GM21526 (cell line): ENCODE measurements at regions not wholly inside any gene's neighbourhood (a gene's known extent, or its start where the extent isn't known, plus 50 kb on each side); places are given as distances from the start of the nearest gene placed in this dataset.
"Not testable (repeated sequence)": the region's sequence is repeated elsewhere in the genome, so short reads cannot be mapped to it uniquely, and the experiment has no call there.

Experiments used
- ATAC-seq: cut with Tn5 transposase; IDR thresholded peaks from one replicate; pipeline ENCODE4 v1.9.1; 2021; ENCODE audit warnings: moderate library complexity; ENCODE audit not compliant: unreplicated experiment, low FRiP score

DNA sequence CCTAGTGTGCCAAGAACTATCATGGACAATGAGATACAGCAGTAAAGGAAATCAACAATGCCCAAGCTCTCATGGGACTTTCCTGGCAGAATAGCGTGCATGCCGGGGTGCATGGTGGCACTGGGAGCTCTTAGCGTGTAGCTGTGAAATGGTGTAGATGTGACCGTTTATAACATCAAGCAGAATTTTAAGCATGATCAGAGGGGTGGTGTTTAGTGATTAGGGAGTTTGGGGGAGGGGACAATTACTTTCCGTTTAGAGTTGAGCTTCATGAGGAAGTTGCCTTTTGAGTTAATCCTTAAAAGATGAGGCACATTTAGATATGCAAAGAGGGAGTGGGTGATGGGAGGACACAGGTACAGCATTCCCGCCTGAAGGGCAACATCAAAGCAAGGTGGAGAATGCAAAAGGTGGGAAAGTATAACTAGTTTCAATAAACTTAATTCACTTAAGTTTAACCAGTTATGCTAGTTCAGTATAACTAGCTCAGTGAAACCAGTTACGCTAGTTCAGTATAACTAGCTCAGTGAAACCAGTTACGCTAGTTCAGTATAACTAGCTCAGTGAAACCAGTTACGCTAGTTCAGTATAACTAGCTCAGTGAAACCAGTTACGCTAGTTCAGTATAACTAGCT, 661.6 kb downstream of the QKI start:
- ATAC-seq: no peak

DNA sequence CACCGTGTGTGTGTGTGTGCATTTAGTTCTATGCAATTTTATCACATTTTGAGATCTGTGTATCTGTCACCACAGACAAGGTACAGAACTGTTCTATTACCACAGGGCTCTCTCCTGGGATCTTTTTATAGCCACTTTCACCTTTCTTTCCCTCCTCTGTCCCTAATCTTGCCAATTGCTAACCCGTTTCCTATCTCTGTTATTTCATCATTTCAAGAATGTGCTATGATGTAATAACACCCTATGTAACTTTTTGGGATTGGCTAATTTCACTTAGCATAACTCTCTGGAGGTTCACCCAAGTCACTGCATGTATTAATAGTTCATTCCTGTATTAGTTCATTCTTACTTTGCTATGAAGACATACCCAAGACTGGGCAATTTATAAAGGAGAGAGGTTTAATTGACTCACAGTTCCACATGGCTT, 657.7 kb downstream of the QKI start:
- ATAC-seq: no peak

DNA sequence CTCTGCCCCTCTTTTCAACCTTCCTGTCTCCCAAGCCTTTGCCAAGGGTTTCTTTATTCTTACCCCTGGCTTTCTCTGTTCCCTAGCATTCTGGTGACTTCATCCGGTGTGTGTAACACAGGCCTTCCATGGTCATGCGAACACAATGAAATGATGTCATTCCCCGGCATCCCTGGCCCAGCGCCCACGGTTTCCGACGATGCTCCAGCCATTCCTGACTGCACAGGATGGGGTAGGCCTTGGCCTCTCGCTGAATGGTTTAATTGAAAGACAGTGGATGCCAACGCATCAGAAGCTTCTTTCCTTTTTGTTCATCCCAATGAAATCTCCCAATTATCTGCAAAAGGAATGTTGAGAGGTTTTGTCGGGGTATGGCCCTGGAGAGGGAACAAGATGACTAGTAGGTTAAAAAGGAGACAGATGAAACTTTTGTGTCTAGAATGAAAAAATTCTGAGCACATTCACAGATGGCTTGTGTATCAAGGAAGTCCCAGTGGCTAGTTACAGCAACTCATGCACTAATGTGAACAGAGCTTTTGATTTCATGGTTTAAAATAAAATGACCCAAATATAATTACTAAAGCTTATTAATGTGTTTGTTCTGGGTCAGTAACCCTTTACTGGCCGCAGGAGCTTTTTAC, 655.0 kb downstream of the QKI start:
- no peak for ATAC-seq

DNA sequence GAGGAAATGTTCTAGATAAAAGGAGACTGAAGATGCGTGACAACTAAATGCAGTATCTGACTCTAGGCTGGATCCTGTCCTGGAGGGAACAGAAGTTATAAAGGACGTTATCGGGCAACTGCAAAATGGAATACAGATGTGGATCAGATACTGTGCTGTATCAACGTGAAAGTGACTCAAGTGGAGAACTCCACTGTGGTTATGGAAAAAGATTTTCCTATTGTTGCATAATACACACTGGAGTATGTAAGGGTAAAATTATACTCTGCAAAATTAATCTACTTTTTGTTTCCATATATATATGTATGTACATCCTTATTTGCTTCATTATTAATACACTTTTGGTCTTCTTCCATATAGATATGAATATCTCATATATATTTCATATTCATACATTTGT, 654.0 kb downstream of the QKI start:
- ATAC-seq: no peak

DNA sequence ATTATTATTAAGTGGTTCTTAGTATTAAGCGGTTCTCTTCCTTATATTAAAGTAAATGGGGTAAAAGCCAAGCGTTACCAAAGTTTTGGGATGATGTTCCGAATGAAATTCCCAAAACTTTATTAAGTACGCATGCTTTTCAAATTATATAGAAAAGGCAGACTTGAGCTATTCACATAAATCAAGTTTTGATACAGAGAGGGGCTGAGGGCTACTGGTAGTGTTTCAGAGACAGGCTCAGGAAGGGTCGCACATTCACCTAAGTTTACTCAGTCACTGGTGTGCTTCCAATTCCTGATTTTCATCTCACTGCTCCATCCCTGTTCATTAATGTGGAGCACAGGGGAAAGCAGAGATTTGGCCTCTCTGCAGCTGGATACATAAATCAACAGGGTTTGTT, 652.2 kb downstream of the QKI start:
- no peak for ATAC-seq

DNA sequence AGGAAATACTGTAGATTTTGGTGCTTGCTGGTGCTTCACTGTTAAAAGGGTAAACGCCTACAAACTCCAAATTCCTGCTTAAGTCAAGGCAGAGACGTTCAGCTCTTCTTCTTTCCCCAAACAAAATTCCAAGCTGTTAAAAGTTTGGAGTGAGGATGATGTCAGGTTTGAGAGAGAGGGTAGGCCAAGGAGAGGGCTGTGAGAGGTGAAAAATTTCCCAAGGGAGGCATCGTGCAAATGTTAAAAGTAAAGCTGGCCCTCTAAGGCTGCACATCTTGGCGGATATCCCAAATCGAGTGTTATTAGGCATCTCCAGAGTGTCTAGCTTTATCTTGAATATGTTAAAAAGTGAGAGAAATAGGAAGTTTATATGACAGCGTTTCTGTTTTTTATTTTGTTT, 651.8 kb downstream of the QKI start:
- ATAC-seq: no peak

DNA sequence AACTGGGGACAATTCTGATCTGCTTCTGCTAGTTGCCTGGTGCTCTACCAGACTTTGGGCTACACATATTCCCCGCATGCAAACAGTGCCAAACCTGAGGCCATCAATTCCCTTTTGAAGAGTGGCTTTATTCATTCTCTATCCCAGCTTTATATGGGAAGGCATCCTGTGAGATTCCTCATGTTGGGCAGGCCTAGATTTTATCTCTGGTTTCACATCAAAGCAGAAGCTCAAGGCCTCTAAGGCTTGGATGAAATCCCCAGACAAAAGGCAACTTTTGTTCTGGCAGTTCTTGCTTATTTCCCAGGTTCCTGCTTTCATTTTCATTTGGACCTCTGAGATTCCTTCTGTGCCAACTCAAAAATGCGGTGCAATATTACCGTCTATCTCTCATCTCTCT, 648.8 kb downstream of the QKI start:
- no peak for ATAC-seq

DNA sequence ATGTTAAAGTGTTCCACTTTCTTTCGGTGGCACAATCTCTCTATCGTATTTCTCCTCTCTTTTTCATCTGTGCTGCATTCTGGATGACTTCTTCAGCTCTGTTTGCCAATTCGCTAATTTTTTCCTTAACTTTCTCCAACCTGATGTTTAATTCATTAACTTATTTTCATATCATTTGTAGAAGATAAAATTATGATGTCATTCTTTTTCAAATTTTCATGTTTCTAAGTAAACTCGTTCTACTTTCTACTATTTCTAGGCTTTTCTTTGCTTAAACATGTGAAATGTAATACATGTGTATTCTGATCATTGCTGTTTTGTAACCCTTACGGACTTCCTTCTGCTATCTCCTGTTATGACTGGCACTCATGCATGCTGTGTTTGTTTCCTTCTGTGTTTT, 648.4 kb downstream of the QKI start:
- ATAC-seq: no peak

DNA sequence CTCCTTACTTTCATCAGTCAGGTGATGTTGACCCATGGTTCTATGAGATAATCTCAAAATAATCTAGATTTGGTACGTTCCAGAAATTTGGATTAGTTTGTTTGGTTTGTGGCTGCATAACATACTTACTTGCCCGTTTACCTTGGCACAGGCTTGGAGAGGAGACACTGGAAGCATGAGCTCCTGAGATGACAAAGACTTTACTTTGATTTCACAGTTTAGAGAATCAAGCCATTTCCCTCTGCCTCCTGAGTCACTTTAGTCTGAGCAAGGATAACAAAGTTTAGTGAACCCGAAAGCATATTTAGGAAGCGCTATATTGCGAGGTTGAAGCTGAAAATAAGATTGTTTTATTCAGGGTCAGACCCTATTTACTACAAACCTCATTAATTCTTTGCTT, 643.4 kb downstream of the QKI start:
- no peak for ATAC-seq

DNA sequence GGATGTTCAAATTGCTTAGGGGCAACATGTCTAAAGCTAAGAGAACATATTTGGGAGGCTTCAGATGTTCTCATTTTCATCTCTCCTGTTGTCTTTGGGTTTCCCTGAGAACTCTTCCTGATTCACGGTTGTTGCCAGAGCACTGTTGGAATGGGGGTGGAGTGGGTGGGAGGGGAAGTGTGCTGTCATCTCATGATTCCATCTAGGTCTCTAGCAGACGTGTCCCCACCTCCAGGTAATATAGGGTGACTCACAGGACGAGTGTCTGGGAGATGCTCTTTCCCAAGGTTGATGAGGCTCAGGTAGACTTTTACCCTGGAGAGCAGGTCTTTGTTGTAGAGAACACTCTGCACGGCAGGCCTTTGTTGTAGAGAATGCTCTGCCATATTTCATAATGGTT, 636.9 kb downstream of the QKI start:
- no peak for ATAC-seq

DNA sequence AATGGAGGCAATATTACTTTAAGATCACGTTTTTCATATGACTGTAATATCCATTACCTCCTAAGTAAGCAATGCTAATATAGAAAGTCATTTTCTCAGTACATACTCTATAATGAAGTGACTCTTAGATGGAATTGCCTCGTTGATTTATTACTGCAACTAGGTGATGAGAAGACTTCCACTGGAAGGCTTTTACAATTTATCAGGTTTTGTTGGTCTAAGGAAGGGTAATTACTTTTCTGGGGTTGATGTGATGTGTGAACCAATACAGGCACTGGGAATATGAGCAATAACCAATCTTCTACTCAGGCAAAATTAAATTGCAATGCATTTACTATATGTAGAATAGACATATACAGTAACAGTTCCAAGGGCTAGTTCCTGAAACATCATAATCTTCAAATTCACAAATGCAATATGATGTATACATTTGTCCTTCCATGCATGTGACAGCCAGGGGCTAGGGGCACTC, 635.0 kb downstream of the QKI start:
- no peak for ATAC-seq

DNA sequence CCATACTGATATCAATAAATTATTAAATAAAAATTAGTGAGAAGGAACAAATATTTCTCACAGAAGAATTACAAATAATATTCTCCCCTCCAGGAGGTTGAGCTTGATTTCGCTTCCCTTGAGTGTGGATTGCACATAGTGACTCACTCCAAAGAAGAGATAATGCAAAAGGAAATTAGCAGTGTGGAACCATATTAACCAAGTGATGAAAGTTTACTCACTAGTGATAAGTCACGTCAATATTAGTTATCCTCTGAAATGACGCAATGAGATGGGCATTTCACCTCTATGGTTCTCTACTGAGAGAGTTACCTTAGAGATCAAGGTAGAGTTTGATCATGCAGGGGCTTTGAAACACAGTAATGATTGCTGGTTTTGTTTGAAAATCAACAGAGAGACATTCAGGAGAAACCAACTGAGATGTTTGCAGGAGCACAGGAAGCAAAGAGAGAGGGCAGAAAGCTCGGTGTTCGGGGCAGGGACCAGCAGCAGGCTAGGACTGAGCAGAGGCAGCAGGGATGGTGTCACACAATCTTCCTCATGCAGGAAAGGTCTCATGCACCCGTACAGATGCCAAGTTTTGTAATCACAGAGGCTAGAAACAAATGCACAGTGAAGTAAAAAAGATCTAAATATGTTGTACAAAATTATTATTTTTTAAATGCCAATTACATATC, 634.5 kb downstream of the QKI start:
- ATAC-seq: no peak

DNA sequence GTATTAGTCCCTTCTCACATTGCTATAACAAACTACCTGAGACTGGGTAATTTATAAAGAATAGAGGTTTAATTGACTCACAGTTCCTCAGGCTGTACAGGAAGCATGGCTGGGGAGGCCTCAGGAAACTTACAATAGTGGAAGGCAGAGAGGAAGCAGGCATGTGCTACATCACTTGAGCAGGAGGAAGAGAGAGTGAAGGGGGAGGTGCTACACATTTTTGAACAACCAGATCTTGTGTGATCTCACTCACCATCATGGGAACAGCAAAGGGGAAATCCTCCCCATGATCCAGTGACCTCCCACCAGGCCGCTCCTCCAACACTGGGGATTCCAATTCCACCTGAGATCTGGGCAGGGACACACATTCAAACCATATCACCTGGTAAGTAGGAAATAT, 630.6 kb downstream of the QKI start:
- ATAC-seq: no peak

DNA sequence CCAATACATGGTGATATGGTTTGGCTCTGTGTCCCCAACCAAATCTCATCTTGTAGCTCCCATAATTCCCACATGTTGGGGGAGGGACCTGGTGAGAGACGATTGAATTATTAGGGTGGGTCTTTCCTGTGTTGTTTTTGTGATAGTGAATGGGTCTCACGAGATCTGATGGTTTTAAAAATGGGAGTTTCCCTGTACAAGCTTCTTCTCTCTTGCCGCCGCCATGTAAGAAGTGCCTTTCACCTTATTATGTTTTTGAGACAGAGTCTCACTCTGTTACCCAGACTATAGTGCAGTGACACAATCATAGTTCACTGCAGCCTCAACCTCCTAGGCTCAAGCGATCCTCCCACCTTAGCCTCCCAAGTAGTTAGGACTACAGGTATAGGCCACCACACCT, 629.1 kb downstream of the QKI start:
- ATAC-seq: not testable (repeated sequence)

DNA sequence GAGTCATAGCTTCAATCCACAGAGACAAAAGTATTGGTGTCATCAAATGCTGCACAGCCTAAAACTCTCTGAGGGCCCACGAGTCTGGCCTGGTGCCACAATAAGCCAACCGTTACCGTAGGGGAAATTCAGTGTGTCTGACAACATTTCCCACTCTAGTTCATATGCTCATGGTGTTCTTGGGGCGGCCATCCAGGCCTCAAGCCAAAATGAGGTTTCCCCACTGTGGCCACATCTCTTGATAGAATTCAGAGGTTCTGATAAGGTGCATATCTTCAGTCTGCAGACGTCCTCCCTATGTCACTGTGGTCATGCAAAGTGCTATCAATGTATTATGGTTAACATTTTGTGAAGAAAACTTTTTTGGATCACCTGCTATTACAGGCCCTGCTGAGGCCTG, 627.7 kb downstream of the QKI start:
- no peak for ATAC-seq

DNA sequence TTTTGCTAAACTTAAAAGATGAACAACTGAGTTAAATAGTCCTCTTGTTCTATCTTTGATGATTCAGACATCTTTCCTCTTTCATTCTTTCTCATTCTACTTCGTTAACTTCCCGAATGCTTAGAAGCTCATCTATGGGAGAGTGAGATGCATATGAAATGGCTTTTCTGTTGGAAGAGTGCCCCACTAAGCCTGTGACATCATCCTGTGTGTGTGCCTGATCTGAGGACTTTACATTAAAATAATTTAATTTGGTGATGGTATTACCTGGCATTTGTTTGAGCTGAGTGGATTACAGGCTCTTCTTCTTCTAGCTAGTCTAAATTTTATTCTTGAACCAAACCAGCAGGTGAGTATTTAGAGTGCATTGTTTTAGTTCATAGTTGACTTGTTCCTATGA, 626.5 kb downstream of the QKI start:
- no peak for ATAC-seq

DNA sequence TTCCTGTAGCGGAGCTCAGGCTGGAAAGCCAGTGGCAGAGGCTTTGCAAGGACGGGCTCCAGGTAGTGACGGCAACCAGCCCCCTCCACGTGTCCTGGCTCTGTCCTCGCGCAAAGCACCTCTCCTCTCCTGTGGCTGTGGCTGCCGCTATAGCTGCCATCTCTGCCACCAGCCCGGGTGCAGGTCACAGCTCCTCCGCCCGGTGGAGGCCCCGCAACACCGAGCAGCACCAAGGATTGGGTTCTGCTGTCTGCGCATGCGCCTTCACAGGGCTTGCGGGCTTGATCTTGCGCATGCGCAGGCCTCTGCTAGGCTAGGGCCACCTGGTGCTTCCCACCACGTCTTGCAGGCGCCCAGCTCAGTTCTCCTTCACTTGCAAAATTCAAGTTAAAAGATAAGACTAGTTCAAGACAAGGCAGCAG, 625.4 kb downstream of the QKI start:
- no peak for ATAC-seq

DNA sequence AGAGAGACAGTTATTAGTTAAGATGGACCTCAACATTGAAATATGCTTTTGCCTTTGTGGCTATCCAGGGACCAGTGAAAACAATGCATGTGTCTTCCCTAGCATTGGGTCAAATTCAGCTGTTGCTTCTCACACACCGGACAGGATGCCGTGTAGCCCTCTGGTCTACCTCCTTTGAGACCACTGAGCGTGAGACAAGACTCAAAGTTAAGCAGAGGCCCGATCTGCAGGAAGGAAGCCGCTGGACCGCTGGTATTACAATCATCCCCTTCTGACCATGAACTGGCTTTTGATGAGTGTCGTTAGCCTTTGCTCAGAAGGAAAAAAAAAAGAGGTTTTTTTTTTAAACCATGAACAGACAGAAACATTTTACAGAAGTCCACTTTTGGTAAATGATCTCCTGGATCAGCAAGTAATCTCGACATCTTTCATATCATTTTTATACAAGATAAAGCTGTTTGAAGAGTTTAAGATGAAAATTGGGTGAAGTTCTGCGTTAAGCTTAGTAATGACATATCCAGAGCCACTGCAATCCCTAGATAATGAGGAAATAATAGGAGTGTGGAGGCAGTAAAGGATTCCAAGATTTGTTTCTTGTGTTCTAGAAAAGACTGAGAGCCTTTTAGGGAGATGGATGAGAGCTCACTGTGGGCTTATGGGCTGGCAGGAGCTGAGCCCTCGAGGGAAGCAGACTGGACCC, 622.8 kb downstream of the QKI start:
- ATAC-seq: no peak

DNA sequence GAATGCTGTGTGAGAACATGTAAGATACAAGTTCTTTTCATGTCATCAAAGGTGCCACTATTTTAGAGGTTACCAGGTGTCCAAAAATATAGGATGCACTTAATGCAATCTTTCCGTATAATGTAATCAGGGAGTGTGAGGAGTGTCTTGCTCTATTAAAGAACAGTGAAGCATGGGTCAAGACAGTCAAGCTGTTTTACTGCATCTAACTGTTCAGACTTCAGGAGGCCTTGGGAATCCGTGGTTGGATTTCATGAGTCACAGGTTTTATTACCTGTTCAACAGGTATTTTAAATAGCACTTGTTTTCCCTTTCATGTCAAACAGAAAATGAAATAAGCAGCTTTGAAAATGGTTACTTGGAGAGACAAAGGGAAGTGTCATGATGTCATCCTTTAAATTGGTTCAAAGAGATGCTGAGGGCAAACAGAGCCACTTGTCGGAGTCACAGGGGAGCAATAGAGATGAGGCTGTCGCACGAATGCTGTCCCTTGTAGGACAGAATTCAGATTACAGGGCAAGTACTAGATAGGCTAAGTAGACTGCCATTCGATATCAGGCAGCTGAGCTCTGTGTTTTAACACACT, 621.5 kb downstream of the QKI start:
- ATAC-seq: no peak

DNA sequence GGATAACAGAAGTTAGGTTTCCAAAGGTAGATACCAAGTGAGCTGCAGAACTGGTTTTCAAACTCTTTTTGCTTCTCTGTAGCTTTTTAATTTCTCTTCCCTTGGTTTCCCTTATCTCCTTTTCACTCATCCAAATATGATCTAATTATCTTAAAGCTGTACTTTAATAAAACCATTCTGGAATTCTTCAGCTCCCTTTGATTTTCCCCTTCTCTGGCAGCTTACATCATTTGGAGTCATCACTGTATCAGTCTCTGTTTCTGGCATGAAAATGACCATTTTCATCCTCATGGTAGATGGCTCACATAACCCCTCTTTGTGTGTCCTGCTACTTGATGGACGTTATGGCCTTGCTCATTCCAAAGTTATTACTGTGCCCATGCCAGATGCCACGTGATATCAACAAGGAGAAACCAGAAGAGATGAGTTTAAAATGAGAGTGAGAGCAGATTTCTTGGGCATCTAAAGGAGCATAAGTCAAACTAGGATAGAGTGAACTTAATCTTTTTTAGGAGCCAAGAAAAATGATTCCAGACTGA, 620.2 kb downstream of the QKI start:
- no peak for ATAC-seq

DNA sequence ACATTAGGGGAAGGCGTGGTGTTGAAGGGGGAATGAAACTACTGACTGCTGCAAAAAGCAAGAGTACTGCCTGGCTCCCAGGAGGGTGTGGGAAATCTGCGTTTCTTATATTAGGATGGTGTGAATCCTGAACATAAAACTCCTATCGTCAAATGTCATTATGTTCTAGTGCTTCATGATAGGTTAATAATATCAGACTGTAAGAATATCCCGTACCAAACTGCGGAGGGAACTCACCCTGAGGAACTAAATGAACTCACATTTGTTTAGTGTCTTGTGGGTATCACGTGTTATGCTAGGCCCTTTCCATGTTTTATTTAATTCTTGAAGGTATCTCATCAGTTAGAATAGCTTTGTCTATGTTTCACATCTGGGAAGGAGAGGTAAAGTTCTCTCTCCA, 610.7 kb downstream of the QKI start:
- ATAC-seq: no peak
